HEK293 (cell line): ENCODE measurements at regions not wholly inside any gene's neighbourhood (a gene's known extent, or its start where the extent isn't known, plus 50 kb on each side); places are given as distances from the start of the nearest gene placed in this dataset.

ENCODE experiments used
- CTCF ChIA-PET: fragments of 350-600 bp; formaldehyde crosslinking; extraction: SDS; loops from one replicate; lab custom pipeline; 2021; ENCODE audit warnings: antibody characterized with exemption; lab: Yijun Ruan, JAX
- POLR2A ChIA-PET: fragments of 300-600 bp; formaldehyde crosslinking; extraction: SDS; loops from one replicate; lab custom pipeline; 2020; ENCODE audit warnings: antibody characterized with exemption, inconsistent platforms; lab: Yijun Ruan, JAX
- H3K27ac ChIP-seq: fragments of 200-500 bp; sonication (Bioruptor generic); 2 replicates; pipeline ENCODE4 v1.5.1; 2014; ENCODE audit warnings: low read depth, low read length, control low read depth, inconsistent platforms; ENCODE audit errors: extremely low read depth
- H3K36me3 ChIP-seq, 2 experiments: fragments of 200-500 bp in 1 of 2; sonication (Bioruptor generic) in 1 of 2; 1 replicate in 1 of 2; 2 replicates in 1 of 2; pipeline ENCODE4 v1.5.1; 2014 to 2017; ENCODE audit warnings: inconsistent platforms in 2 of 2, low read length in 2 of 2; ENCODE audit not compliant: control insufficient read depth in 2 of 2, insufficient read depth in 1 of 2
- H3K4me1 ChIP-seq: fragments of 200-500 bp; sonication (Bioruptor generic); 2 replicates; pipeline ENCODE4 v1.5.1; 2014; ENCODE audit warnings: mild to moderate bottlenecking, low read length, inconsistent platforms; ENCODE audit not compliant: control insufficient read depth, insufficient read depth
- H3K4me3 ChIP-seq: 2 replicates; pipeline ENCODE4 v1.5.1; 2011; ENCODE audit warnings: low read depth, mild to moderate bottlenecking, control low read depth, low read length, moderate library complexity
- H3K9me3 ChIP-seq: fragments of 200-500 bp; sonication (Bioruptor generic); 2 replicates; pipeline ENCODE4 v1.5.1; 2014; ENCODE audit warnings: low read depth, low read length, inconsistent platforms; ENCODE audit not compliant: control insufficient read depth, insufficient read depth
- FEZF1 ChIP-seq: fragments of 450-650 bp; formaldehyde crosslinking; IDR thresholded peaks from 2 replicates; pipeline ENCODE4 v1.5.1; 2016; ENCODE audit warnings: missing biosample characterization, missing genetic modification characterization
- HOXA7 ChIP-seq: sonication (generic); formaldehyde crosslinking; IDR thresholded peaks from 2 replicates; pipeline ENCODE4 v1.8.1; 2022; ENCODE audit warnings: missing genetic modification reagents, borderline replicate concordance
- KLF16 ChIP-seq: fragments of 450-650 bp; formaldehyde crosslinking; IDR thresholded peaks from 2 replicates; pipeline ENCODE4 v1.5.1; 2017; ENCODE audit warnings: missing biosample characterization, missing genetic modification characterization
- SP3 ChIP-seq: fragments of 450-650 bp; formaldehyde crosslinking; IDR thresholded peaks from 2 replicates; pipeline ENCODE4 v1.5.1; 2016; ENCODE audit warnings: missing biosample characterization, missing genetic modification characterization
- ZEB2 ChIP-seq: fragments of 450-650 bp; formaldehyde crosslinking; IDR thresholded peaks from 2 replicates; pipeline ENCODE4 v1.5.1; 2016; ENCODE audit warnings: missing biosample characterization, missing genetic modification characterization
- ZNF112 ChIP-seq: fragments of 450-650 bp; formaldehyde crosslinking; IDR thresholded peaks from 2 replicates; pipeline ENCODE4 v1.5.0; 2017; ENCODE audit warnings: missing biosample characterization, missing genetic modification characterization
- ZNF121 ChIP-seq: fragments of 450-650 bp; formaldehyde crosslinking; IDR thresholded peaks from 2 replicates; pipeline ENCODE4 v1.5.1; 2016; ENCODE audit warnings: missing biosample characterization, missing genetic modification characterization
- ZNF16 ChIP-seq: fragments of 450-650 bp; formaldehyde crosslinking; IDR thresholded peaks from 2 replicates; pipeline ENCODE4 v1.5.1; 2016; ENCODE audit warnings: low read depth, missing biosample characterization, missing genetic modification characterization
- ZNF214 ChIP-seq: fragments of 450-650 bp; formaldehyde crosslinking; IDR thresholded peaks from 2 replicates; pipeline ENCODE4 v1.5.1; 2017; ENCODE audit warnings: missing biosample characterization, mild to moderate bottlenecking, missing genetic modification characterization, borderline replicate concordance
- ZNF223 ChIP-seq: fragments of 450-650 bp; formaldehyde crosslinking; IDR thresholded peaks from 2 replicates; pipeline ENCODE4 v1.5.1; 2016; ENCODE audit warnings: missing biosample characterization, missing genetic modification characterization
- ZNF274 ChIP-seq, 2 experiments: fragments of 200-500 bp in 1 of 2; fragments of 450-650 bp in 1 of 2; sonication (Bioruptor generic) in 1 of 2; formaldehyde crosslinking in 1 of 2; IDR thresholded peaks; 2 replicates each; pipeline versions ENCODE4 v1.5.1 to v1.6.1; 2014 to 2016; ENCODE audit warnings: borderline replicate concordance in 1 of 2, inconsistent platforms in 1 of 2, low read length in 1 of 2, missing biosample characterization in 1 of 2, missing genetic modification characterization in 1 of 2
- ZNF335 ChIP-seq: fragments of 450-650 bp; formaldehyde crosslinking; conservative IDR thresholded peaks from 2 replicates; pipeline ENCODE4 v1.5.1; 2016; ENCODE audit warnings: missing biosample characterization, missing genetic modification characterization
- ZNF350 ChIP-seq: fragments of 450-650 bp; formaldehyde crosslinking; IDR thresholded peaks from 2 replicates; pipeline ENCODE4 v1.5.0; 2017; ENCODE audit warnings: missing biosample characterization, mild to moderate bottlenecking, missing genetic modification characterization
- ZNF391 ChIP-seq: fragments of 450-650 bp; formaldehyde crosslinking; IDR thresholded peaks from 2 replicates; pipeline ENCODE4 v1.5.1; 2016; ENCODE audit warnings: low read depth, missing biosample characterization, missing genetic modification characterization, borderline replicate concordance
- ZNF398 ChIP-seq: fragments of 450-650 bp; formaldehyde crosslinking; IDR thresholded peaks from 2 replicates; pipeline ENCODE4 v1.5.1; 2017; ENCODE audit warnings: missing biosample characterization, missing genetic modification characterization
- ZNF426 ChIP-seq: fragments of 450-650 bp; formaldehyde crosslinking; IDR thresholded peaks from 2 replicates; pipeline ENCODE4 v1.5.1; 2017; ENCODE audit warnings: missing biosample characterization, missing genetic modification characterization, mild to moderate bottlenecking, inconsistent platforms, moderate library complexity
- ZNF433 ChIP-seq: fragments of 450-650 bp; formaldehyde crosslinking; IDR thresholded peaks from 2 replicates; pipeline ENCODE4 v1.5.1; 2016; ENCODE audit warnings: missing biosample characterization, missing genetic modification characterization, low read depth
- ZNF747 ChIP-seq: fragments of 450-650 bp; formaldehyde crosslinking; IDR thresholded peaks from 2 replicates; pipeline ENCODE4 v1.5.1; 2016; ENCODE audit warnings: missing biosample characterization, missing genetic modification characterization
- TF ChIP-seq, protein P1 (sequence below): fragments of 450-650 bp; formaldehyde crosslinking; IDR thresholded peaks from 2 replicates; pipeline ENCODE4 v1.5.1; 2016; ENCODE audit warnings: missing biosample characterization, missing genetic modification characterization
- TF ChIP-seq, protein P2 (sequence below): fragments of 450-650 bp; formaldehyde crosslinking; IDR thresholded peaks from 2 replicates; pipeline ENCODE4 v1.5.1; 2016; ENCODE audit warnings: missing biosample characterization, missing genetic modification characterization
- TF ChIP-seq, protein P3 (sequence below): fragments of 450-650 bp; formaldehyde crosslinking; IDR thresholded peaks from 2 replicates; pipeline ENCODE4 v1.5.1; 2016; ENCODE audit warnings: missing biosample characterization, missing genetic modification characterization

DNA sequence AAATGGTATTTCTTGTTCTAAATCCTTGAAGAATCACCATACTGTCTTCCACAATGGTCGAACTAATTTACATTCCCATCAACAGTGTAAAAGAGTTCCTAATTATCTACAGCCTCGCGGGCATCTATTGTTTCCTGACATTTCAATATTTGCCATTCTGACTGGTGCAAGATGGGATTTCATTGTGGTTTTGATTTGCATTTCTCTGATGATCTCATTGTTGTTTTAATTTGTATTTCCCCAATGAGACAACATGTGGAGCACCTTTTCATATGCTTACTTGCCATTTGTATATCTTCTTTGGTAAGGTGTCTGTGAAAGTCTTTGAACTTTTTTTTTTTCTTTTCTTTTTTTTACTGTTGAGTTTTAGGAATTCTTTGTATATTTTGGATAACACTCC is 473.6 kb downstream of the KCTD16 start (continued):
- no peak for TF ChIP-seq ZNF274 (IDR thresholded peaks at IDR 0.05; ENCODE audit: low read length)
- no peak for TF ChIP-seq ZNF274 (tag by site-specific recombination; IDR thresholded peaks at IDR 0.05; ENCODE audit: borderline replicate concordance)
- TF ChIP-seq ZNF398: no peak
- TF ChIP-seq ZNF16 (tag by site-specific recombination): no peak
- TF ChIP-seq, protein P1, sequence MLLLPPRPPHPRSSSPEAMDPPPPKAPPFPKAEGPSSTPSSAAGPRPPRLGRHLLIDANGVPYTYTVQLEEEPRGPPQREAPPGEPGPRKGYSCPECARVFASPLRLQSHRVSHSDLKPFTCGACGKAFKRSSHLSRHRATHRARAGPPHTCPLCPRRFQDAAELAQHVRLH (tag by site-specific recombination): no peak

DNA sequence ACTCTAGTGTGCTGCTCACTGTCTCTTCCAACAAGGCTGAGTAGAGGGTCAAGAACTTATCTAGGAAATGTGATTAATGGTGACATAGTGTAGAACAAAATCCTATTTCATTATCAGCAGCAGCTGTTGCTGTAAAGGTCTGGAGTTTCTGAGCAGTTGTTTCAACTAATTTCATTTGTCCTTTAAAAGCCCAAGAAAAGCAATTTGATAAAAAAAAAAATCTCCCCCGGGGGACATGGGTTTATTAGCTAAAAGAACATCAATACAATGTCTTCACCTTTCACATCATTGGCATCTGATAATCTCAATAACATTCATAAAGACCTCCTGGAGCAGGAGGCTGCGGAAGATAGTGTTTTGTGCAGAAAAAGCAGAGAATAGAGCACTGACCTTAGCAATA is 468.1 kb downstream of the KCTD16 start:
- ChIA-PET POLR2A (no interaction called here), CTCF (no interaction called here)
- H3K4me1 ChIP-seq: no peaks in the 10 kb centered on the region
- TF ChIP-seq HOXA7 (CRISPR knock-in tag) (no peak), ZNF112 (tag by site-specific recombination) (no peak), FEZF1 (tag by site-specific recombination) (no peak), ZNF747 (no peak)
- TF ChIP-seq, all 188 proteins: peak for 0
- no peaks in the 10 kb centered on the region for H3K36me3 ChIP-seq
- no peaks in the 10 kb centered on the region for H3K9me3 ChIP-seq
- no peak overlapping the region for H3K4me3 ChIP-seq
- H3K27ac ChIP-seq: no peak overlapping the region

DNA sequence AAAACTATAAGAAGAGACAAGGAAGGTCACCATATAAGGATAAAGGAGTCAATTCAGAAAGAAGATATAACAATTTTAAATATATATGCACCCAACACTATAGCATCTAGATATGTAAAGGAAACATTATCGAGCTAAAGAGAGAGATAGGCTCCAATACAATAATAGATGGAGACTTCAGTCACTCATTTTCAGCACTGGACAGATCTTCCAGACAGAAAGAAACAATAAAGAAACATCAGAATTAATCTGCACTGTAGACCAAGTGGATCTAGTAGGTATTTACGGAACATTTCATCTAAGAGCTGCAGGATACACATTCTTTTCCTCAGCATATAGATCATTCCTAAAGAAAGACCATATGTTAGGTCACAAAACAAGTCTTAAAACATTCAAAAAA is 463.5 kb downstream of the KCTD16 start:
- no peak for TF ChIP-seq ZNF223 (tag by site-specific recombination)
- TF ChIP-seq SP3 (tag by site-specific recombination): no peak
- TF ChIP-seq, protein P2, sequence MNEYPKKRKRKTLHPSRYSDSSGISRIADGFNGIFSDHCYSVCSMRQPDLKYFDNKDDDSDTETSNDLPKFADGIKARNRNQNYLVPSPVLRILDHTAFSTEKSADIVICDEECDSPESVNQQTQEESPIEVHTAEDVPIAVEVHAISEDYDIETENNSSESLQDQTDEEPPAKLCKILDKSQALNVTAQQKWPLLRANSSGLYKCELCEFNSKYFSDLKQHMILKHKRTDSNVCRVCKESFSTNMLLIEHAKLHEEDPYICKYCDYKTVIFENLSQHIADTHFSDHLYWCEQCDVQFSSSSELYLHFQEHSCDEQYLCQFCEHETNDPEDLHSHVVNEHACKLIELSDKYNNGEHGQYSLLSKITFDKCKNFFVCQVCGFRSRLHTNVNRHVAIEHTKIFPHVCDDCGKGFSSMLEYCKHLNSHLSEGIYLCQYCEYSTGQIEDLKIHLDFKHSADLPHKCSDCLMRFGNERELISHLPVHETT: no peak
- no peak for TF ChIP-seq ZNF433
- no peak for TF ChIP-seq ZNF391
- TF ChIP-seq ZNF335: no peak
- TF ChIP-seq, protein P3, sequence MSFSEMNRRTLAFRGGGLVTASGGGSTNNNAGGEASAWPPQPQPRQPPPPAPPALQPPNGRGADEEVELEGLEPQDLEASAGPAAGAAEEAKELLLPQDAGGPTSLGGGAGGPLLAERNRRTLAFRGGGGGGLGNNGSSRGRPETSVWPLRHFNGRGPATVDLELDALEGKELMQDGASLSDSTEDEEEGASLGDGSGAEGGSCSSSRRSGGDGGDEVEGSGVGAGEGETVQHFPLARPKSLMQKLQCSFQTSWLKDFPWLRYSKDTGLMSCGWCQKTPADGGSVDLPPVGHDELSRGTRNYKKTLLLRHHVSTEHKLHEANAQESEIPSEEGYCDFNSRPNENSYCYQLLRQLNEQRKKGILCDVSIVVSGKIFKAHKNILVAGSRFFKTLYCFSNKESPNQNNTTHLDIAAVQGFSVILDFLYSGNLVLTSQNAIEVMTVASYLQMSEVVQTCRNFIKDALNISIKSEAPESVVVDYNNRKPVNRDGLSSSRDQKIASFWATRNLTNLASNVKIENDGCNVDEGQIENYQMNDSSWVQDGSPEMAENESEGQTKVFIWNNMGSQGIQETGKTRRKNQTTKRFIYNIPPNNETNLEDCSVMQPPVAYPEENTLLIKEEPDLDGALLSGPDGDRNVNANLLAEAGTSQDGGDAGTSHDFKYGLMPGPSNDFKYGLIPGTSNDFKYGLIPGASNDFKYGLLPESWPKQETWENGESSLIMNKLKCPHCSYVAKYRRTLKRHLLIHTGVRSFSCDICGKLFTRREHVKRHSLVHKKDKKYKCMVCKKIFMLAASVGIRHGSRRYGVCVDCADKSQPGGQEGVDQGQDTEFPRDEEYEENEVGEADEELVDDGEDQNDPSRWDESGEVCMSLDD (tag by site-specific recombination): no peak
- no peak for TF ChIP-seq ZEB2 (tag by site-specific recombination)
- no peak for TF ChIP-seq KLF16 (tag by site-specific recombination)
- TF ChIP-seq ZNF121 (tag by site-specific recombination): no peak
- no peak for TF ChIP-seq ZNF214 (tag by site-specific recombination)
- no peak for TF ChIP-seq ZNF398
- no peak for TF ChIP-seq ZNF426 (tag by site-specific recombination)
- no peak for TF ChIP-seq ZNF350 (tag by site-specific recombination)
- H3K27ac ChIP-seq: no peak overlapping the region
- no peaks in the 10 kb centered on the region for H3K9me3 ChIP-seq
- H3K4me1 ChIP-seq: no peaks in the 10 kb centered on the region
- CTCF ChIA-PET: no interaction called here
- no peaks in the 10 kb centered on the region for H3K36me3 ChIP-seq
- no peak overlapping the region for H3K4me3 ChIP-seq
- POLR2A ChIA-PET: no interaction called here
